ENCODE measurements at regions not wholly inside any gene's neighbourhood (a gene's known extent, or its start where the extent isn't known, plus 50 kb on each side); places are given as distances from the start of the nearest gene placed in this dataset.

DNA sequence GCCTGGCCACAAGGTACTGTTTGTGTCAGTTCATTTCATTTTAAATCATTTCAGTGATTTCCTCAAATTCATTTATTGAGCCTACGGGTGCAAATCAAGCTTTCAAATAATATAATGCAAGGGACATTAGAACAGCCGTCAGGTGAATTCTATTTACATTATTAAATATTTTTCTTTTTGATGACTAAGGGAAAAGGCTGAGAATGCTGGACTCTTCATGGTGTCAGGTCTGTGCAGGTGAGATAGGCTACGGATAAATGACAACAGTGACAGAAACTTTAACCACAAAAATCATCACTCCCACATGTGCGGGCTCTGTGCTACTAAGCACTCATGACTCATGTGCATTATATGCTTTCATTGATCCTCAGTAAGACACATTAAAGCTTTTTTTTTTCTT lies 149.2 kb upstream of the ZNF716 start:
- intact Hi-C loops (cut with DNase I), result no loop called here
- no peaks in the 10 kb centered on the region for H3K27me3 ChIP-seq
- peaks cover 0 to 8% (median 0%) of the 10 kb centered on the region in 3 donors for H3K9me3 ChIP-seq
- H3K36me3 ChIP-seq (replicated peaks in 1 of 2; ENCODE audit: insufficient read depth in 1 of 2, low read depth in 2 of 2), result no peaks in the 10 kb centered on the region
- no peak for DNase-seq
- H3K27ac ChIP-seq, result no peak overlapping the region
- H3K4me1 ChIP-seq, result no peaks in the 10 kb centered on the region
- ATAC-seq, result no peak
- WGBS, 2 donors, result 41 to 59% methylated on average over 4 of the region's 4 CpGs
- no peak for TF ChIP-seq POLR2A (IDR thresholded peaks at IDR 0.05)
- no peak for TF ChIP-seq CTCF (IDR thresholded peaks at IDR 0.05)
- no peak overlapping the region for H3K4me3 ChIP-seq

- no peak for DNase-seq
- Histone ChIP-seq H3K36me3 (replicated peaks in 1 of 2; ENCODE audit: insufficient read depth in 1 of 2, low read depth in 2 of 2) (no peaks in the 10 kb centered on the region), H3K9me3 (peaks cover 0 to 8% (median 0%) of the 10 kb centered on the region in 3 donors), H3K4me1 (no peaks in the 10 kb centered on the region), H3K27ac (no peak overlapping the region), H3K4me3 (no peak overlapping the region), H3K27me3 (no peaks in the 10 kb centered on the region)
- no peak for TF ChIP-seq POLR2A (IDR thresholded peaks at IDR 0.05)
- TF ChIP-seq CTCF (IDR thresholded peaks at IDR 0.05), result peak in 2 of 7 experiments; percentile 8 to 9
- WGBS, 2 donors, result 41 to 54% methylated on average over 9 to 17 of the region's 17 CpGs
- intact Hi-C loops (cut with DNase I), result no loop called here
- no peak for ATAC-seq
These were observed 144.7 kb upstream of the ZNF716 start for GRCh38 chr7:57305192-57305748.

- H3K4me1 ChIP-seq, result no peaks in the 10 kb centered on the region
- WGBS, 2 donors, result 55 to 67% methylated on average over 15 to 20 of the region's 20 CpGs
- H3K4me3 ChIP-seq, result no peak overlapping the region
- H3K9me3 ChIP-seq, result peaks cover 0 to 4% (median 0%) of the 10 kb centered on the region in 3 donors
- DNase-seq (peak in 2 of 4 donors; percentile 13 to 16), ATAC-seq (no peak)
- H3K27me3 ChIP-seq, result no peaks in the 10 kb centered on the region
- intact Hi-C loops (cut with DNase I), result no loop called here
- no peaks in the 10 kb centered on the region for H3K36me3 ChIP-seq (replicated peaks in 1 of 2; ENCODE audit: insufficient read depth in 1 of 2, low read depth in 2 of 2)
- TF ChIP-seq POLR2A (IDR thresholded peaks at IDR 0.05), result no peak
- no peak for TF ChIP-seq CTCF (IDR thresholded peaks at IDR 0.05)
- no peak overlapping the region for H3K27ac ChIP-seq
These were observed 141.2 kb upstream of the ZNF716 start for GRCh38 chr7:57308631-57309408.

- no peak overlapping the region for H3K27ac ChIP-seq
- DNase-seq (no peak), ATAC-seq (no peak)
- no peaks in the 10 kb centered on the region for H3K9me3 ChIP-seq
- no peaks in the 10 kb centered on the region for H3K36me3 ChIP-seq (replicated peaks in 1 of 2; ENCODE audit: insufficient read depth in 1 of 2, low read depth in 2 of 2)
- H3K4me3 ChIP-seq, result no peak overlapping the region
- WGBS, 2 donors, result 68 to 71% methylated on average over 4 of the region's 4 CpGs
- no peaks in the 10 kb centered on the region for H3K27me3 ChIP-seq
- TF ChIP-seq CTCF (IDR thresholded peaks at IDR 0.05) (no peak), POLR2A (IDR thresholded peaks at IDR 0.05) (no peak)
- H3K4me1 ChIP-seq, result no peaks in the 10 kb centered on the region
- intact Hi-C loops (cut with DNase I), result loop anchor here (5.0 kb wide), 1 partner anchor 50 kb away; no protein-coding TSS in a partner anchor
These were observed 122.9 kb upstream of the ZNF716 start for GRCh38 chr7:57327081-57327480.

All from body of pancreas (tissue), 4 donors.